Endothelial cell of umbilical vein (primary cell): ENCODE measurements at regions not wholly inside any gene's neighbourhood (a gene's known extent, or its start where the extent isn't known, plus 50 kb on each side); places are given as distances from the start of the nearest gene placed in this dataset.

Experiments
- BruUV-seq: library from RNA; stranded (reverse); fragments of 400-500 nt; replicated peaks from 2 replicates; lab custom pipeline; 2021; lab: Mats Ljungman, UMichigan
- CTCF ChIA-PET: fragments of 300-600, 350-600 bp; sonication (Branson Sonifier 250); formaldehyde crosslinking; loops from one replicate; lab custom pipeline; 2021; ENCODE audit warnings: antibody characterized with exemption, inconsistent platforms; lab: Charles Lee
- POLR2A ChIA-PET: fragments of 300-600, 350-600 bp; sonication (Branson Sonifier 250); formaldehyde crosslinking; loops from one replicate; lab custom pipeline; 2021; ENCODE audit warnings: antibody characterized with exemption, inconsistent platforms; lab: Charles Lee
- DNase-seq: peaks from one replicate; pipeline ENCODE4 v3.0.0-alpha.2; 2011; ENCODE audit warnings: low read depth, low spot score
- FAIRE-seq: peaks from 2 replicates; lab custom pipeline; 2011; peaks lifted over from hg19 to GRCh38; lab: Jason Lieb, UNC
- H2AFZ ChIP-seq: 2 replicates; pipeline ENCODE4 v1.6.0; 2012; ENCODE audit warnings: low read depth, low read length, control low read depth, inconsistent platforms
- H3K27ac ChIP-seq: 2 replicates; pipeline ENCODE4 v1.5.1; 2011; ENCODE audit warnings: low read depth, mild to moderate bottlenecking, control low read depth, low read length, moderate library complexity; ENCODE audit not compliant: insufficient read depth
- H3K27me3 ChIP-seq, 2 experiments: 2 replicates each; pipeline versions ENCODE4 v1.6.0 to v1.6.1; 2011; ENCODE audit warnings: low read length in 2 of 2, mixed read lengths in 1 of 2; ENCODE audit not compliant: control insufficient read depth in 2 of 2, insufficient read depth in 2 of 2
- H3K36me3 ChIP-seq, 2 experiments: 2 replicates in 1 of 2; 3 replicates in 1 of 2; pipeline ENCODE4 v1.5.1; 2011; ENCODE audit warnings: low read length in 2 of 2, mild to moderate bottlenecking in 1 of 2, moderate library complexity in 1 of 2; ENCODE audit not compliant: control insufficient read depth in 2 of 2, insufficient read depth in 2 of 2; ENCODE audit errors: extremely low read depth in 1 of 2
- H3K4me1 ChIP-seq: 3 replicates; pipeline ENCODE4 v1.5.1; 2011; ENCODE audit warnings: mild to moderate bottlenecking, low read length; ENCODE audit not compliant: control insufficient read depth, insufficient read depth; ENCODE audit errors: extremely low read depth
- H3K4me2 ChIP-seq: 2 replicates; pipeline ENCODE4 v1.6.1; 2011; ENCODE audit warnings: low read length, control low read depth, mixed read lengths; ENCODE audit not compliant: insufficient read depth
- H3K4me3 ChIP-seq, 3 experiments: fragments of 200-600 bp in 1 of 3; sonication (generic), shearing (Covaris generic) in 1 of 3; replicated peaks in 1 of 3; 2 replicates each; pipeline ENCODE4 v1.5.1; 2011 to 2016; ENCODE audit warnings: control low read depth in 3 of 3, low read length in 3 of 3, mild to moderate bottlenecking in 2 of 3, inconsistent platforms in 1 of 3, low read depth in 1 of 3, moderate library complexity in 1 of 3; ENCODE audit not compliant: insufficient read depth in 1 of 3
- H3K79me2 ChIP-seq: 2 replicates; pipeline ENCODE4 v1.6.0; 2012; ENCODE audit warnings: low read length, inconsistent platforms; ENCODE audit not compliant: control insufficient read depth, insufficient read depth
- H3K9ac ChIP-seq: replicated peaks from 2 replicates; pipeline ENCODE3; 2011; ENCODE audit warnings: low read length, control low read depth; ENCODE audit not compliant: insufficient read depth; ENCODE audit errors: extremely low read depth
- H3K9me1 ChIP-seq: replicated peaks from 3 replicates; pipeline ENCODE4 v1.6.0; 2011; ENCODE audit warnings: mild to moderate bottlenecking, low read length; ENCODE audit not compliant: control insufficient read depth, insufficient read depth; ENCODE audit errors: extremely low read depth
- H3K9me3 ChIP-seq: replicated peaks from 2 replicates; pipeline ENCODE4 v1.5.1; 2012; ENCODE audit warnings: low read length, inconsistent platforms; ENCODE audit not compliant: control insufficient read depth, insufficient read depth
- H4K20me1 ChIP-seq: replicated peaks from 2 replicates; pipeline ENCODE3; 2011; ENCODE audit warnings: mild to moderate bottlenecking, low read length; ENCODE audit not compliant: control insufficient read depth, insufficient read depth; ENCODE audit errors: extremely low read depth
- CTCF ChIP-seq, 2 donors: IDR thresholded peaks; 1 replicate in 1 of 2; 2 replicates in 1 of 2; pipeline ENCODE4 v1.5.1; 2011; ENCODE audit warnings: low read length in 2 of 2, mild to moderate bottlenecking in 2 of 2, moderate library complexity in 2 of 2, control low read depth in 1 of 2, inconsistent platforms in 1 of 2, low read depth in 1 of 2; ENCODE audit not compliant: insufficient read depth in 1 of 2; ENCODE audit errors: extremely low read depth in 1 of 2
- EZH2 ChIP-seq: IDR thresholded peaks from 2 replicates; pipeline ENCODE4 v1.6.1; 2012; ENCODE audit warnings: borderline replicate concordance, low read depth, mild to moderate bottlenecking, moderate library complexity, low read length, inconsistent platforms; ENCODE audit not compliant: severe bottlenecking
- FOS ChIP-seq: IDR thresholded peaks from 2 replicates; pipeline ENCODE4 v1.6.1; 2011; ENCODE audit warnings: mild to moderate bottlenecking, low read length, moderate library complexity, borderline replicate concordance; ENCODE audit not compliant: insufficient read depth
- GATA2 ChIP-seq: IDR thresholded peaks from 2 replicates; pipeline ENCODE4 v1.7.0; 2011; ENCODE audit warnings: low read depth, mild to moderate bottlenecking, moderate library complexity, mixed read lengths, low read length; ENCODE audit not compliant: insufficient read length, insufficient read depth
- JUN ChIP-seq: IDR thresholded peaks from 2 replicates; pipeline ENCODE4 v1.6.1; 2011; ENCODE audit warnings: borderline replicate concordance, low read depth; ENCODE audit not compliant: insufficient read length, insufficient read depth
- MAX ChIP-seq: IDR thresholded peaks from 2 replicates; pipeline ENCODE4 v1.6.1; 2011; ENCODE audit not compliant: insufficient read depth, insufficient read length
- MYC ChIP-seq: IDR thresholded peaks from one replicate; pipeline ENCODE4 v1.6.1; 2011; ENCODE audit warnings: mild to moderate bottlenecking, low read depth, low read length
- POLR2A ChIP-seq: IDR thresholded peaks from 2 replicates; pipeline ENCODE4 v1.6.1; 2012; ENCODE audit warnings: low read depth, mild to moderate bottlenecking, control low read depth, low read length
- POLR2AphosphoS5 ChIP-seq: IDR thresholded peaks from 2 replicates; pipeline ENCODE4 v1.6.1; 2012; ENCODE audit warnings: low read depth, mild to moderate bottlenecking, control low read depth, low read length, moderate library complexity; ENCODE audit not compliant: insufficient read depth
- dilution Hi-C: fragments of 300-500 bp; cut with MboI; formaldehyde crosslinking; loops from one replicate; pipeline ENCODE4 v1.15.0; 2019; ENCODE audit warnings: low sequenced_read_pairs; ENCODE audit not compliant: extremely low pct_ligation_motif_present
- intact Hi-C: fragments of 100-400 bp; cut with micrococcal nuclease; formaldehyde crosslinking; loops from one replicate; pipeline ENCODE4 v1.10.0; 2022

GRCh38 chr3:194061421-194062030 is 74.4 kb upstream of the HES1 start:
- H3K27me3 ChIP-seq = no peaks in the 10 kb centered on the region
- no peak overlapping the region for H3K9ac ChIP-seq
- peaks cover 4% of the 10 kb centered on the region for H3K4me1 ChIP-seq
- no peak overlapping the region for H3K4me3 ChIP-seq
- H3K27ac ChIP-seq = no peak overlapping the region
- FAIRE-seq = no peak
- no peaks in the 10 kb centered on the region for H3K9me1 ChIP-seq
- intact Hi-C loops (no loop called here), dilution Hi-C loops (no loop called here)
- ChIA-PET CTCF (no interaction called here), POLR2A (no interaction called here)
- DNase-seq = no peak
- TF ChIP-seq GATA2 (no peak), POLR2AphosphoS5 (no peak), MAX (no peak), JUN (no peak), POLR2A (no peak), FOS (no peak), MYC (no peak), CTCF (IDR thresholded peaks at IDR 0.05; ENCODE audit: extremely low read depth in 1 of 2, insufficient read depth in 1 of 2, low read depth in 1 of 2, low read length in 2 of 2) (no peak), EZH2 (no peak)
- BruUV-seq = no TSS peak
- no peaks in the 10 kb centered on the region for H4K20me1 ChIP-seq
- H3K4me2 ChIP-seq = no peak overlapping the region
- H2AFZ ChIP-seq = no peak overlapping the region
- no peaks in the 10 kb centered on the region for H3K36me3 ChIP-seq
- no peaks in the 10 kb centered on the region for H3K9me3 ChIP-seq
- H3K79me2 ChIP-seq = no peaks in the 10 kb centered on the region
